HK-2 (cell line): ENCODE measurements at regions not wholly inside any gene's neighbourhood (a gene's known extent, or its start where the extent isn't known, plus 50 kb on each side); places are given as distances from the start of the nearest gene placed in this dataset.

ENCODE experiments used
- DNase-seq: peaks from one replicate; pipeline ENCODE4 v3.0.0-alpha.2; 2018; ENCODE audit not compliant: unreplicated experiment

DNA sequence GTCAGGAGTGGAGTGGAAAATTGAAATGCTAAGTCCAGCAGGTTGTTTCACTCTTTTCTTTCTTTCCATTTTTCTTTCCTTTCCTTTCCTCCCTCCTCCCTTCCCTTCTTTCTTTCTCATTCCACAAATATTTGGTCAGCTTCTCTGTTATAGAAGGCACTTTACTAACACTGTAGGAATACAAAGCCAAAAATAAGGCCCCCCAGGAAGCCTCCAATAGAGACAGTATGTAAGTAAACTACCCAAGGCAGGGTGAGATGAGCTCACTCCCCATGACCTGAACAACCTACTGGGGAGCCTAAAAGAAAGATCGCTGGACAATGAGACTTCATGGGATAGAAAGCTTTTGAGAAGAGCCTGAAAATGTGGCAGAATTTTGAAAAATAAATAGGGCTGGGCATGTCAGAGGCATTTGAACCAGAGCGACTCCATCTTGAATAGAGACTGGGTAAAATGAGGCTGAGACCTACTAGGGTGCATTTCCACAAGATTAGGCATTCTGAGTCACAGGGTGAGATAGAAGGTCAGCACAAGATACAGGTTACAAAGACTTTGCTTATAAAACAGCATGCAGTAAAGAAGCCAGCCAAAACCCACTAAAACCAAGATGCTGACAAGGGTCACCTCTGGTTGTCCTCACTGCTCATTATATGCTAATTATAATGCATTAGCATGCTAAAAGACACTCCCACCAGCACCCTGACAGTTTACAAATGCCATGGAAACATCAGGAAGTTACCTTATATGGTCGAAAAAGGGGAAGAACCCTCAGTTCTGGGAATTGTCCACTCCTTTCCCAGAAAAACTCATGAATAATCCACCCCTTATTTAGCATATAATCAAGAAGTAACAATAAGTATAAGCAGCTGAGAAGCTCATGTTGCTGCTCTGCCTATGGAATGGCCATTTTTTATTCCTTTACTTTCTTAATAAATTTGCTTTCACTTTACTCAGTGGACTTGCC, 158.9 kb upstream of the EGFLAM start:
- DNase-seq, result no peak

- no peak for DNase-seq
Measured at GRCh38 chr5:38094889-38095288, 163.5 kb upstream of the EGFLAM start.

- no peak for DNase-seq
Measured at GRCh38 chr5:38093855-38094254, 164.5 kb upstream of the EGFLAM start.

- no peak for DNase-seq
Measured at GRCh38 chr5:38086777-38087176, 171.6 kb upstream of the EGFLAM start.

- no peak for DNase-seq
Measured at GRCh38 chr5:38079620-38080402, 178.5 kb upstream of the EGFLAM start.

DNA sequence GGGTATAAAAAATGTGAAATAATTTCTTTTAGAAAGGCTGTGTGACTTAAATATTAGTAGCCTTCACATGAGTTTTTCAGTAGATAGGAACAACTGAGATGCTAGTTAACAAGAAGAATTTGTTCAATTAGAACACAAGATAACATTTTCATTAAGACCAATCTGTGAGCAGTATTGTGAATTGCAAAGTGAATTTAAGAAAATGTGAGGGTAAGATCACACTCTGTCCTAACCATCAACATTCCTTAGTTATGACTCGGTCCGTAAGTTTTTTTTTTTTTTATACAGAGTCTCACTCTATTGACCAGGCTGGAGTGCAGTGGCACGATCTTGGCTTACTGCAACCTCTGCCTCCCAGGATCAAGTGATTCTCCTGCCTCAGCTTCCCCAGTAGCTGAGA, 180.2 kb upstream of the EGFLAM start:
- DNase-seq, result no peak

DNA sequence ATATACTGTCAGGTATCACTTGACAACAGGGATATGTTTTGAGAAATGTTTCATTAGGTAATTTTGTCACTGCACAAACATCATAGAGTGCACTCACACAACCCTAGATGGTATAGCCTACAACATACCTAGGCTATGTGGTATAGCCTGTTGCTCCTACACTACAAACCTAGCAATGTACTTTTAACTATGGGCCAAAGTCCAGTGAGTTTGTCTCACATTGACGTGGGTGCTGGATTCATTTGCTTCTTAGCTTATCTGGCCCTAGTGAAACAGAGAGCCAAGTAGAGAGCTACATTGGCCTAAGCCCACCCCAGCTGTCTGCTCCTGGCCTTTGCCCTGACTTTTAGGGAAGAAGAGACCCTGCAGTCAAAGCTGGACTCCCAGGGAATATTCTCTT, 180.7 kb upstream of the EGFLAM start:
- DNase-seq, result no peak

DNA sequence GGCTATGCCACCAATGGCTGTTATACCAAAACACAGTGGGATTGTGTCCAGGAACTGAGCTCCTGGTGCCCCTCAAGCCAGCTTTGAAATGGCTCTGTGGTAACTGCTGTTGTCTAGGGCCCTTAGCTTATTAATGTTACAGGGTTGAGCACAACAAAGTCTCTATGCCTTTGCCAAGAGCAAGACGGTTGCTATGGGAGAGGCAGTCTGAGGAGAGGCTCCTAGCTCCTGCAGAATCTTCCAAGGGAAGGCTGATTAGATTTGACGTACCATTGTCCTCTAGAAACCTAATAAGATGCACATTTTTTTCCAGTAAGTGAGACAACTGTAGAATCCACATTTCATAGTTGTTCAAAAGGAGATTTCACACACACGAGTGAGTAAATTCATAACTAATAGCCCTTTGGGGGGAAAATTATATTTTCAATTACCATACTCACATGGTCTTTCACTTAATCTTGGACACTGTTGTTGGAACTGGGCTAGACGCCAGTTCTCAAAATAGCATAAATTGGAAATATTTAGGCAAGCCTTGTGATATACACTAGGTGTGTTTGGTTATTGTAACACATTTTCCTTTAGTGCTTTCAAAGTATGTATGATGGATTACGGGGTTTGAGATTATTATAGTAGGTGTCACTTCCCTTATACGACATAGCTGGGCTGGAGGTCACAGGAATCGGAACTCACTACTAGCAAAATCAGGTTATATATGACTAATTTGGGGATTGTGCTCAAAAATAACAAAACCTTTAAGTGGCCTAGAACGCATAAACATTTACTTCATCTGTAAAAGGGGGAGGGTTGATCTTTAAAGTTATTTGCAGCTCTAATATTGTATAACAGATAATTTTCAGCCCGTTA, 186.3 kb upstream of the EGFLAM start:
- DNase-seq, result no peak

- DNase-seq, result no peak
Measured at GRCh38 chr5:38070304-38070950, 187.9 kb upstream of the EGFLAM start.

DNA sequence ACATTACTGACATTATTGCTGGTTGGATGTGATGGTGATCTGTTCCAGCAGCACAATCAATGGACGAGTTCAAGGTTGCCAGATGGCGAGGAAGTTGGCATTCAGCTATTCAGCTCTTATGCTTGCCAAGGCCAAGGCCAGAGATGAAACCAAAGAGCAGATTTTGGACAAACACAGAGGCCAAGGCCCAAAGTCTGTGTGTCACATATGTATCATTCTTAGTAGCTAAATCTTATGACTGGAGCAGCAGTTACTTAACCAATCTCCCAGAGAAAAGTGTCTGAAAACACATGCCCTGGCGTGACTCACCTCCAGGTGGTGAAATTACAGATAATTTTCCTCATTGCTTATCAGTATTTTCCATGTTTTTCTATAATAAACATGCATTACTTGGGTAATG, 189.0 kb upstream of the EGFLAM start:
- no peak for DNase-seq

GRCh38 chr5:38060354-38060753, 198.0 kb upstream of the EGFLAM start:
- DNase-seq, result peak; percentile 5

DNA sequence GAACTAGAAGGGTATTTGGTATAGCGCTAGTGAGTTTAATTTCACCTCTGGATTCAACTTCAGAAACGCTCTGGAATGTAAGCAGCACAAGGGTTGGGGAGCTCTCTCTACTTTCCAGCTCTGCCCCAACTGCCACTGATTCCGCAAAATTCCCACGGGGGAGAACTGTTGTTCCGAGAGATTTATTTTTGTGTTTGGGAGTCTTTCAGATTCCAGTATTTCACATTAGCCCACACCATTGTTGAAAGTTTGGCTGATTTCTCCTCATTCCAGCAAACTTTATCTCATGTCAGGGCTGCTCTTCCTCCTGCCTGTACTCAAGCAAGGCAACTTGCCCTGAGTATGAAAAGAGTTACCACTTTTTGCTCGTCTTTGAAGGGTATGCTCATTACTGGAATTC, 198.5 kb upstream of the EGFLAM start:
- no peak for DNase-seq

DNA sequence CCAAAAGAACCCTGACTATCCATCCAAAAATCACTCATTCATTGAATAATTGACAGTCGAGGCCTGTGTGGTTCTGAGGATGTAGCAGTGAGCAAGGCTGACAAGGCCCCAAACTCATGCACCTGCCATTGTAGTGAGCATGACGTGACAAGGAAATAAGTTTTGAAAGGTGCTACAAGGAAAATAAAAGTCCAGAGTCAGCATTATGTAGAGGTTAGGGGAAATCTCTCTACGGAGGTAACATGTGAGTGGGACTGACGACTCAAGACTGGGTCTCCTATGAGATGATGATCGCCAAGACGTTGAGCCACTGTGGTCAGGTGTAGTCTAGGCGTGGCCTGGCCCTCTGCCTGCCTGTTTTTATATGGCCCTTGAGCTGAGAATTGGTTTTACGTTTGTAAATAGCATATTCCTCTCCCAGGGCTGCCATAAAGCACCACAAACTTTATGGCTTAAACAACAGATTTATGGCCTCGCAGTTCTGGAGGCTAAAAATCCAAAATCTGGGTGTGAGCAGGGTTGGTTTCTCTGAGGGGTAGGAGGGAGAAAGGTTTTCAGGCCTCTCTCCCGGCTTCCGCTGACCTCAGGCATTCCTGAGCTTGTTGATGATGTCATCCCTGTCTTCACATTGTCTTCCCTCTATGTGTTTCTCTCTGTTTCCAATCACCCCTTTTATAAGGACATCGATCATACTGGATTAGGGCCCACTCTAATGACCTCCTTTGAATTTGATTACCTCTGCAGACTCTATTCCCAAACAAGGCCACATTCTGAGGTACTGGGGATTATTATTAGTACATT, 206.4 kb upstream of the EGFLAM start:
- no peak for DNase-seq

GRCh38 chr5:38048400-38048799, 208.6 kb upstream of the GDNF start:
- DNase-seq, result no peak

- DNase-seq, result no peak
Measured at GRCh38 chr5:38046103-38046502, 206.3 kb upstream of the GDNF start.

DNA sequence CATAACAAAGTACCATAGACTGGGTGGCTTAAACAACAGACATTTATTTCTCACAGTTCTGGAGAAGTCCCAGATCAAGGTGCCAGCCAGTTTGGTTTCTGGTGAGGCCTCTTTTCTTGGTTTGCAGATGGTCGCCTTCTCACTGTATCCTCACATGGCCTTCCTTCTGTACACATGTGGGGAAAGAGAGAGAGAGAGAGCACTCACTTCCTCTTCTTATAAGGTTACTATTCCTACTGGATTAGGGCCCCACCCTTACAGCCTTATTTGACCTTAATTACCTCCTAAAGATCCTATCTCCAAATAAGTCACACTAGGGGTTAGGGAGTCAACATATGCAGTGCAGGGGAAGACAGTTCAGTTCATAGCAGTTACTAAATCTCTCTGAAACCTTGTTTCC, 205.6 kb upstream of the GDNF start:
- DNase-seq, result no peak

DNA sequence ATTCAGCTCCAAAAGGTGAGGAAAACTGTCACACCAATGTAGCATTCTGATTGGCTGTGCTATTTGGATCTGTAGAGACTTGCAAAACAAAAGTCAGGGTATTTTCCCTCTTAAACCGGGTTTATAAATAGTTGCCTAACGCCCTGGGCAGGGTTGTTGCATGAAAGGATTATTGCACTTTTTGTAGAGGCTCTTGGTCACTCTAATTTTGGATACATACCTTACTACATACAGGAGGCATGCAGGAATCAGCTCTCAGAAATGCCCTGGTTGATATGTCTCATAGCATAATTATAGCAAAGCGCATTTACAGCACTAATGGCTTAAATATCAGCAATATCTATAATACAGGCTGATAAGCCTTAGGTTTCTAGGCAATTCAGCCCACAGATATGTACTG, 200.0 kb upstream of the GDNF start:
- no peak for DNase-seq

DNA sequence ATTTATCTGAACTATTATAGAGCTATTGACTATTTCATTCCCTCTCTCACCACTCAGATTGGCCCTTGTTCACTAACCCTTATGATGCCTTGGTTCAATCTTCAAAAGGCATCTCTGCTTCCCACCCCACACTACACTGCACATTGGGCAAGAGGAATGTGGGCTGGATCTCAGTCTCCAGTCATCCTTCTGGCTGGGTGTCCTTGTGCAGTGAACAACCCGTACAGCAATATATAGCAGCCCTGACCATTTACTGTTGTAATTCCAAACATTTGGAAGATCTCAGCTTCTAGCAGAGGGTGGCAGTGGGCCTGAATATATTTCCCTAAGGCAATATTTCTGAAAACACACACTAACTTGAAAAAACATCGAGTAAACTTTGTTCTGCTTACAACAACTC, 199.2 kb upstream of the GDNF start:
- DNase-seq, result no peak

DNA sequence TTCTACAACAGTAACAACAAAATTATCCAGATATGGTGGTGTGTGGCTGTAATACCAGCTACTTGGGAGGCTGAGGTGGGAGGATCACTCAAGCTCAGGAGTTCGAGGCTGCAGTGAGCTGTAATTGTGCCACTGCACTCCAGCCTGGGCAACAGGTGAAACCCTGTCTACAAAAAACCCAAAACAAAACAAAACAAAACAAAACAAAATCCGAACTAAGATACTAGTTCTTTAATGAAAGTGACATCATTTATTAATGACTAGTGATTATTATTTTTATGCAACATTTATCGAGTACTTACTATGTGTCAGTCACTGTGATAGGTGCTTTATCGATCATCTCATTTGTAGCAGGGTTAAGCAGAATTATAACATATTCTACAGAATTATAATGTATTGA, 196.9 kb upstream of the GDNF start:
- no peak for DNase-seq

DNA sequence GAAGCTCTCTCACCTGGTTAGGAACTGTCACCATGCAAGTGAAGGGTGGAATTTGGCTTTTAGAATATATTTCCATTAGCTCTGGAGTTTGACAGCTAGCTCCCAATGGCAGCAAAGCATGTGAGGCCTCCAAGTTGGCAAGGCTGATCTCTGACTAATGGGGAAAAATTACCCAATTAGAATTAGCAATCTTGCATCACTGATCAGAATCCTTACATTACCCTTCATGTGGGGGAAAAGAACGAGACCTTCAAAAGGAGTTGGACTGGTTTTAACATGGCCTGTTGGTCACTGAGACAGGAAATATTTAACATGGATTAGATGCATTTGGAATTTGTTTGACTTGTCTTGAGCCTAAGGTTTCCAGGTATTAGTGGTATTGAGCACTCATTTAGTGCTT, 192.3 kb upstream of the GDNF start:
- DNase-seq, result no peak

DNA sequence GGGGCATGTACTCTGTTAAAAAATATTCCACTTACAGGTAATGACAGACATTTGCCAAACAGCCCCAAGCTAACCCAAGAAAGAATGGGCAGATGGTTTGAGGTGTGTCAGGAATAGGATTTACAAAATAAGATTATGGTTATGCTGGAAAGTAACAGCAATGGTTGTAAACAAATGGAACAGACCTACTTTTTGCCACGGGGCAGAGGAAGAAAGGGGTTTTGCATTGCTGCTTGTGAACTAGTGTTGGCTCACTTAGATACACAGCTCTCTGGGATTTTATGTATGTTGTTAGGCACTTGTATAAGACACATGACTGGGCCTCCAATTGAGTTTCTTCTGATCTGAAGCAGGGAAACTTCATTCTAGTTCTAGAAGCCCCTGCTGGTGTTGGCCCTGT, 191.5 kb upstream of the GDNF start:
- DNase-seq, result no peak
